GM11168 (cell line): ENCODE measurements at regions not wholly inside any gene's neighbourhood (a gene's known extent, or its start where the extent isn't known, plus 50 kb on each side); places are given as distances from the start of the nearest gene placed in this dataset.
"Not testable (repeated sequence)": the region's sequence is repeated elsewhere in the genome, so short reads cannot be mapped to it uniquely, and the experiment has no call there.

Experiments used
- in situ Hi-C: fragments of 300-500 bp; cut with MboI; formaldehyde crosslinking; loops from one replicate; pipeline ENCODE4 v1.12.0; 2022; ENCODE audit warnings: low sequenced_read_pairs; ENCODE audit not compliant: unreplicated experiment

GRCh38 chr4:170399581-170400293, 310.0 kb upstream of the AADAT start:
- in situ Hi-C loops: loop anchor here (25.0 kb wide), 1 partner anchor 262 kb away; no protein-coding TSS in a partner anchor

- in situ Hi-C loops: loop anchor here (25.0 kb wide), 1 partner anchor 261 kb away; no protein-coding TSS in a partner anchor
Measured at GRCh38 chr4:170398218-170398617, 308.5 kb upstream of the AADAT start.

GRCh38 chr4:170395773-170396172, 306.0 kb upstream of the AADAT start:
- in situ Hi-C loops: loop anchor here (25.0 kb wide), 1 partner anchor 258 kb away; no protein-coding TSS in a partner anchor

GRCh38 chr4:170391066-170391740, 301.4 kb upstream of the AADAT start:
- in situ Hi-C loops: loop anchor here (25.0 kb wide), 1 partner anchor 254 kb away; no protein-coding TSS in a partner anchor

GRCh38 chr4:170389411-170389810, 299.7 kb upstream of the AADAT start:
- in situ Hi-C loops: loop anchor here (25.0 kb wide), 1 partner anchor 252 kb away; no protein-coding TSS in a partner anchor

- in situ Hi-C loops: loop anchor here (25.0 kb wide), 1 partner anchor 251 kb away; no protein-coding TSS in a partner anchor
Measured at GRCh38 chr4:170388255-170388654, 298.5 kb upstream of the AADAT start.

GRCh38 chr4:170386971-170387370, 297.2 kb upstream of the AADAT start:
- in situ Hi-C loops: loop anchor here (25.0 kb wide), 1 partner anchor 250 kb away; no protein-coding TSS in a partner anchor

GRCh38 chr4:170386511-170386910, 296.8 kb upstream of the AADAT start:
- in situ Hi-C loops: loop anchor here (25.0 kb wide), 1 partner anchor 249 kb away; no protein-coding TSS in a partner anchor

- in situ Hi-C loops: loop anchor here (25.0 kb wide), 1 partner anchor 237 kb away; no protein-coding TSS in a partner anchor
Measured at GRCh38 chr4:170374770-170375169, 285.0 kb upstream of the AADAT start.

GRCh38 chr4:170348945-170349344, 259.2 kb upstream of the AADAT start:
- in situ Hi-C loops: no loop called here

GRCh38 chr4:170347191-170347590, 257.4 kb upstream of the AADAT start:
- in situ Hi-C loops: not testable (repeated sequence)

GRCh38 chr4:170339522-170339921, 249.8 kb upstream of the AADAT start:
- in situ Hi-C loops: no loop called here

- in situ Hi-C loops: no loop called here
Measured at GRCh38 chr4:170336238-170336775, 246.6 kb upstream of the AADAT start.

GRCh38 chr4:170325599-170325998, 235.8 kb upstream of the AADAT start:
- in situ Hi-C loops: no loop called here

GRCh38 chr4:170323623-170324022, 233.9 kb upstream of the AADAT start:
- in situ Hi-C loops: no loop called here

- in situ Hi-C loops: no loop called here
Measured at GRCh38 chr4:170307182-170307581, 217.4 kb upstream of the AADAT start.

GRCh38 chr4:170306208-170306607, 216.5 kb upstream of the AADAT start:
- in situ Hi-C loops: no loop called here

GRCh38 chr4:170305627-170306026, 215.9 kb upstream of the AADAT start:
- in situ Hi-C loops: no loop called here

- in situ Hi-C loops: no loop called here
Measured at GRCh38 chr4:170281027-170281426, 191.3 kb upstream of the AADAT start.

- in situ Hi-C loops: no loop called here
Measured at GRCh38 chr4:170278460-170278859, 188.7 kb upstream of the AADAT start.

- in situ Hi-C loops: no loop called here
Measured at GRCh38 chr4:170274616-170275015, 184.9 kb upstream of the AADAT start.
